SK-N-SH treated with all-trans-retinoic acid at 6 μM for 48 hours (cell line): ENCODE measurements at regions not wholly inside any gene's neighbourhood (a gene's known extent, or its start where the extent isn't known, plus 50 kb on each side); places are given as distances from the start of the nearest gene placed in this dataset.

Experiments used
- ATAC-seq: fragments of 200-7000 bp; cut with Tn5 transposase; 3 replicates; pipeline ENCODE4 v1.9.1; 2020; ENCODE audit warnings: mild to moderate bottlenecking, moderate library complexity
- ARNTL ChIP-seq: fragments of 450-650 bp; formaldehyde crosslinking; IDR thresholded peaks from 2 replicates; pipeline ENCODE4 v1.5.0; 2020; ENCODE audit warnings: low read depth, mild to moderate bottlenecking, moderate library complexity, borderline replicate concordance
- BACH2 ChIP-seq: fragments of 250-450 bp; sonication (Bioruptor Pico); IDR thresholded peaks from 2 replicates; pipeline ENCODE4 v1.9.0; 2021; ENCODE audit warnings: mild to moderate bottlenecking, borderline replicate concordance
- CSDC2 ChIP-seq: fragments of 250-450 bp; sonication (Bioruptor Pico); IDR thresholded peaks from 2 replicates; pipeline ENCODE4 v1.5.0; 2020; ENCODE audit warnings: mild to moderate bottlenecking, moderate library complexity
- CSRNP3 ChIP-seq: fragments of 250-450 bp; sonication (Bioruptor Pico); IDR thresholded peaks from 2 replicates; pipeline ENCODE4 v1.5.1; 2021; ENCODE audit warnings: mild to moderate bottlenecking, moderate library complexity
- ESRRG ChIP-seq: fragments of 250-450 bp; sonication (Bioruptor Pico); IDR thresholded peaks from 2 replicates; pipeline ENCODE4 v1.6.1; 2021; ENCODE audit warnings: mild to moderate bottlenecking
- GLIS3 ChIP-seq: fragments of 250-450 bp; sonication (Bioruptor Pico); IDR thresholded peaks from 2 replicates; pipeline ENCODE4 v1.5.0; 2020; ENCODE audit warnings: mild to moderate bottlenecking, moderate library complexity
- ISL1 ChIP-seq: fragments of 250-450 bp; sonication (Bioruptor Pico); IDR thresholded peaks from 2 replicates; pipeline ENCODE4 v2.1.2; 2022; ENCODE audit warnings: mild to moderate bottlenecking, moderate library complexity
- OSR1 ChIP-seq: fragments of 250-450 bp; sonication (Bioruptor Pico); IDR thresholded peaks from 2 replicates; pipeline ENCODE4 v1.8.0; 2022; ENCODE audit warnings: moderate library complexity, mild to moderate bottlenecking, inconsistent platforms
- POU6F1 ChIP-seq: fragments of 250-450 bp; sonication (Bioruptor Pico); IDR thresholded peaks from 2 replicates; pipeline ENCODE4 v1.8.0; 2021; ENCODE audit warnings: low read depth, mild to moderate bottlenecking, moderate library complexity, borderline replicate concordance
- PPARA ChIP-seq: fragments of 250-450 bp; sonication (Bioruptor Pico); IDR thresholded peaks from 2 replicates; pipeline ENCODE4 v1.5.0; 2020; ENCODE audit warnings: mild to moderate bottlenecking, borderline replicate concordance
- SNAI2 ChIP-seq: fragments of 250-450 bp; sonication (Bioruptor Pico); IDR thresholded peaks from 2 replicates; pipeline ENCODE4 v1.5.0; 2020; ENCODE audit warnings: mild to moderate bottlenecking, moderate library complexity
- TCF4 ChIP-seq: fragments of 250-450 bp; sonication (Bioruptor Pico); IDR thresholded peaks from 2 replicates; pipeline ENCODE4 v1.8.0; 2021; ENCODE audit warnings: mild to moderate bottlenecking, moderate library complexity, borderline replicate concordance
- TOX ChIP-seq: fragments of 250-450 bp; sonication (Bioruptor Pico); IDR thresholded peaks from 2 replicates; pipeline ENCODE4 v1.8.0; 2021; ENCODE audit warnings: mild to moderate bottlenecking, moderate library complexity, borderline replicate concordance
- ZC3H10 ChIP-seq: fragments of 250-450 bp; sonication (Bioruptor Pico); IDR thresholded peaks from 2 replicates; pipeline ENCODE4 v1.5.1; 2021; ENCODE audit warnings: mild to moderate bottlenecking, moderate library complexity
- ZFP3 ChIP-seq: fragments of 250-450 bp; sonication (Bioruptor Pico); IDR thresholded peaks from 2 replicates; pipeline ENCODE4 v1.5.0; 2020; ENCODE audit warnings: mild to moderate bottlenecking, moderate library complexity
- ZFP30 ChIP-seq: fragments of 450-650 bp; formaldehyde crosslinking; IDR thresholded peaks from 2 replicates; pipeline ENCODE4 v1.5.0; 2022; ENCODE audit warnings: mild to moderate bottlenecking, moderate library complexity
- ZNF565 ChIP-seq: fragments of 450-650 bp; formaldehyde crosslinking; conservative IDR thresholded peaks from 2 replicates; pipeline ENCODE4 v1.5.0; 2020; ENCODE audit warnings: low read depth, mild to moderate bottlenecking, moderate library complexity
- ZNF70 ChIP-seq: fragments of 450-650 bp; formaldehyde crosslinking; IDR thresholded peaks from 2 replicates; pipeline ENCODE4 v1.5.0; 2020; ENCODE audit warnings: mild to moderate bottlenecking, moderate library complexity
- TF ChIP-seq, protein P1 (sequence below): fragments of 250-450 bp; sonication (Bioruptor Pico); IDR thresholded peaks from 2 replicates; pipeline ENCODE4 v1.8.0; 2020; ENCODE audit warnings: mild to moderate bottlenecking, moderate library complexity, borderline replicate concordance
- TF ChIP-seq, protein P2 (sequence below): fragments of 250-450 bp; sonication (Bioruptor Pico); IDR thresholded peaks from 2 replicates; pipeline ENCODE4 v1.5.0; 2020; ENCODE audit warnings: mild to moderate bottlenecking, moderate library complexity

DNA sequence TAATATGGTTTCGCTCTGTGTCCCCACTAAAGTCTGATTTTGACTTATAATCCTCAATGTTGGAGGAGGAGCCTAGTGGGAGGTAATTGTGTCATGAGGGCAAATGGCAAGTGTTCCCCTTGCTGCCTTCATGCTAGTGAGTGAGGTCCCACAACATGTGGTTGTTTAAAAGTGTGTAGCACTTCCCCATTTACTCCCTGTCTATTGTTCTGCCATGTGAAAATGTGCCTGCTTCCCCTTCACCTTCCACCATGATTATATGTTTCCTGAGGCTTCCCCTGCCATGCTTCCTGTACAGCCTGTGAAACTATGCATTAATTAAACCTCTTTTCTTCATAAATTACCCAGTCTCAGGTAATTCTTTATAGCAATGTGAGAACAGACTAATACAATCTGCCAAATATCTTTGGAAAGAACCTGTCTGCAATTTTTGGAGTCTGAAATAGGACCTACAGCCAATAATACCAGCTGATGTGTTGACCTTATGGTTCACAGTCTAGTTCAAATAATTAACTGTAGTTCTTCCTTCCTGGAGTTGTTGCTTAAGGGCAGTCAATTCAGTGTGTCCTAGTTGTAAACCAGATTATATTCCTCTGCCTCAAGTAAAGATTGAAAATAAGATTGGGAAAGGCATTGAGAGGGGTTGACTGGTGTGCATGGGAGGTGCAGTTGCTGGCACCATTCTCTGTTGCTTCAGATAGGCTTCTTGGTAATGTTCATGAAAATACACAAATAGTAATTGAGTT is 1442.9 kb downstream of the SLITRK1 start:
- TF ChIP-seq ZNF70 (CRISPR knock-in tag), result no peak
- TF ChIP-seq, protein P1, sequence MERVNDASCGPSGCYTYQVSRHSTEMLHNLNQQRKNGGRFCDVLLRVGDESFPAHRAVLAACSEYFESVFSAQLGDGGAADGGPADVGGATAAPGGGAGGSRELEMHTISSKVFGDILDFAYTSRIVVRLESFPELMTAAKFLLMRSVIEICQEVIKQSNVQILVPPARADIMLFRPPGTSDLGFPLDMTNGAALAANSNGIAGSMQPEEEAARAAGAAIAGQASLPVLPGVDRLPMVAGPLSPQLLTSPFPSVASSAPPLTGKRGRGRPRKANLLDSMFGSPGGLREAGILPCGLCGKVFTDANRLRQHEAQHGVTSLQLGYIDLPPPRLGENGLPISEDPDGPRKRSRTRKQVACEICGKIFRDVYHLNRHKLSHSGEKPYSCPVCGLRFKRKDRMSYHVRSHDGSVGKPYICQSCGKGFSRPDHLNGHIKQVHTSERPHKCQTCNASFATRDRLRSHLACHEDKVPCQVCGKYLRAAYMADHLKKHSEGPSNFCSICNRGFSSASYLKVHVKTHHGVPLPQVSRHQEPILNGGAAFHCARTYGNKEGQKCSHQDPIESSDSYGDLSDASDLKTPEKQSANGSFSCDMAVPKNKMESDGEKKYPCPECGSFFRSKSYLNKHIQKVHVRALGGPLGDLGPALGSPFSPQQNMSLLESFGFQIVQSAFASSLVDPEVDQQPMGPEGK, result no peak
- TF ChIP-seq ARNTL (CRISPR knock-in tag), result no peak
- TF ChIP-seq BACH2 (CRISPR knock-in tag), result no peak
- no peak for TF ChIP-seq ISL1 (CRISPR knock-in tag)
- TF ChIP-seq CSRNP3 (CRISPR knock-in tag), result no peak
- TF ChIP-seq OSR1 (CRISPR knock-in tag), result no peak
- TF ChIP-seq PPARA (CRISPR knock-in tag), result no peak
- TF ChIP-seq, protein P2, sequence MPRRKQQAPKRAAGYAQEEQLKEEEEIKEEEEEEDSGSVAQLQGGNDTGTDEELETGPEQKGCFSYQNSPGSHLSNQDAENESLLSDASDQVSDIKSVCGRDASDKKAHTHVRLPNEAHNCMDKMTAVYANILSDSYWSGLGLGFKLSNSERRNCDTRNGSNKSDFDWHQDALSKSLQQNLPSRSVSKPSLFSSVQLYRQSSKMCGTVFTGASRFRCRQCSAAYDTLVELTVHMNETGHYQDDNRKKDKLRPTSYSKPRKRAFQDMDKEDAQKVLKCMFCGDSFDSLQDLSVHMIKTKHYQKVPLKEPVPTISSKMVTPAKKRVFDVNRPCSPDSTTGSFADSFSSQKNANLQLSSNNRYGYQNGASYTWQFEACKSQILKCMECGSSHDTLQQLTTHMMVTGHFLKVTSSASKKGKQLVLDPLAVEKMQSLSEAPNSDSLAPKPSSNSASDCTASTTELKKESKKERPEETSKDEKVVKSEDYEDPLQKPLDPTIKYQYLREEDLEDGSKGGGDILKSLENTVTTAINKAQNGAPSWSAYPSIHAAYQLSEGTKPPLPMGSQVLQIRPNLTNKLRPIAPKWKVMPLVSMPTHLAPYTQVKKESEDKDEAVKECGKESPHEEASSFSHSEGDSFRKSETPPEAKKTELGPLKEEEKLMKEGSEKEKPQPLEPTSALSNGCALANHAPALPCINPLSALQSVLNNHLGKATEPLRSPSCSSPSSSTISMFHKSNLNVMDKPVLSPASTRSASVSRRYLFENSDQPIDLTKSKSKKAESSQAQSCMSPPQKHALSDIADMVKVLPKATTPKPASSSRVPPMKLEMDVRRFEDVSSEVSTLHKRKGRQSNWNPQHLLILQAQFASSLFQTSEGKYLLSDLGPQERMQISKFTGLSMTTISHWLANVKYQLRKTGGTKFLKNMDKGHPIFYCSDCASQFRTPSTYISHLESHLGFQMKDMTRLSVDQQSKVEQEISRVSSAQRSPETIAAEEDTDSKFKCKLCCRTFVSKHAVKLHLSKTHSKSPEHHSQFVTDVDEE (CRISPR knock-in tag), result no peak
- no peak for TF ChIP-seq GLIS3 (CRISPR knock-in tag)
- no peak for TF ChIP-seq ZFP30 (CRISPR knock-in tag)
- TF ChIP-seq ESRRG, result no peak
- TF ChIP-seq CSDC2 (CRISPR knock-in tag), result no peak
- no peak for TF ChIP-seq SNAI2 (CRISPR knock-in tag)
- ATAC-seq, result no peak

- TF ChIP-seq BACH2 (CRISPR knock-in tag) (no peak), OSR1 (CRISPR knock-in tag) (no peak), ZC3H10 (CRISPR knock-in tag) (no peak), GLIS3 (CRISPR knock-in tag) (no peak), TOX (CRISPR knock-in tag) (no peak), ZFP3 (CRISPR knock-in tag) (no peak), POU6F1 (no peak), ISL1 (CRISPR knock-in tag) (no peak), ZFP30 (CRISPR knock-in tag) (no peak), CSDC2 (CRISPR knock-in tag) (no peak), SNAI2 (CRISPR knock-in tag) (no peak), ZNF70 (CRISPR knock-in tag) (no peak), CSRNP3 (CRISPR knock-in tag) (no peak), ESRRG (no peak), TCF4 (CRISPR knock-in tag) (no peak), PPARA (CRISPR knock-in tag) (no peak), ZNF565 (CRISPR knock-in tag) (no peak)
- TF ChIP-seq, protein P1, result no peak
- TF ChIP-seq, all 23 proteins: peak for 0
- ATAC-seq, result no peak
These were observed 1444.0 kb downstream of the SLITRK1 start for GRCh38 chr13:82438320-82438719.
